ENCODE measurements at regions not wholly inside any gene's neighbourhood (a gene's known extent, or its start where the extent isn't known, plus 50 kb on each side); places are given as distances from the start of the nearest gene placed in this dataset.

GRCh38 chr6:156174031-156174890, 602.9 kb upstream of the ARID1B start:
- FAIRE-seq, result no peak

GRCh38 chr6:156169371-156169770, 607.8 kb upstream of the ARID1B start:
- FAIRE-seq, result no peak

- no peak for FAIRE-seq
These were observed 609.5 kb upstream of the ARID1B start for GRCh38 chr6:156167625-156168071.

- no peak for FAIRE-seq
These were observed 610.1 kb upstream of the ARID1B start for GRCh38 chr6:156167016-156167624.

GRCh38 chr6:156166093-156166492, 611.1 kb upstream of the ARID1B start:
- no peak for FAIRE-seq

- no peak for FAIRE-seq
These were observed 612.3 kb upstream of the ARID1B start for GRCh38 chr6:156164701-156165452.

- no peak for FAIRE-seq
These were observed 613.9 kb upstream of the ARID1B start for GRCh38 chr6:156163311-156163710.

- no peak for FAIRE-seq
These were observed 615.7 kb upstream of the ARID1B start for GRCh38 chr6:156161471-156161870.

GRCh38 chr6:156160795-156161165, 616.4 kb upstream of the ARID1B start:
- FAIRE-seq, result no peak

- FAIRE-seq, result no peak
These were observed 617.0 kb upstream of the ARID1B start for GRCh38 chr6:156160007-156160794.

- no peak for FAIRE-seq
These were observed 622.3 kb upstream of the ARID1B start for GRCh38 chr6:156154896-156155295.

GRCh38 chr6:156150391-156150790, 626.8 kb upstream of the ARID1B start:
- FAIRE-seq, result no peak

- no peak for FAIRE-seq
These were observed 630.3 kb upstream of the ARID1B start for GRCh38 chr6:156146891-156147290.

- FAIRE-seq, result no peak
These were observed 645.8 kb upstream of the ARID1B start for GRCh38 chr6:156131221-156131903.

- no peak for FAIRE-seq
These were observed 650.6 kb upstream of the ARID1B start for GRCh38 chr6:156126535-156126934.

- no peak for FAIRE-seq
These were observed 651.3 kb upstream of the ARID1B start for GRCh38 chr6:156125844-156126243.

GRCh38 chr6:156123731-156124130, 653.4 kb upstream of the ARID1B start:
- FAIRE-seq, result no peak

GRCh38 chr6:156121973-156122372, 655.2 kb upstream of the ARID1B start:
- no peak for FAIRE-seq

- no peak for FAIRE-seq
These were observed 658.9 kb upstream of the NOX3 start for GRCh38 chr6:156114541-156114940.

GRCh38 chr6:156113631-156114030, 658.0 kb upstream of the NOX3 start:
- no peak for FAIRE-seq

GRCh38 chr6:156111913-156112312, 656.3 kb upstream of the NOX3 start:
- no peak for FAIRE-seq

GRCh38 chr6:156110249-156110648, 654.6 kb upstream of the NOX3 start:
- no peak for FAIRE-seq

All from TTC549 (cell line).